K562 (cell line): ENCODE measurements at regions not wholly inside any gene's neighbourhood (a gene's known extent, or its start where the extent isn't known, plus 50 kb on each side); places are given as distances from the start of the nearest gene placed in this dataset.

Experiments
- ATAC-seq: fragments of 200-7000 bp; cut with Tn5 transposase; 3 replicates; pipeline ENCODE4 v1.9.1; 2020; ENCODE audit warnings: moderate library complexity
- BruUV-seq: library from RNA; stranded (reverse); fragments of 400-500 nt; replicated peaks from 2 replicates; lab custom pipeline; 2021; lab: Mats Ljungman, UMichigan
- CTCF ChIA-PET: fragments of 300-600 bp; formaldehyde crosslinking; extraction: SDS; loops from one replicate; lab custom pipeline; 2021; ENCODE audit warnings: low intra/inter-chr PET ratio; lab: Yijun Ruan, JAX
- POLR2A ChIA-PET: fragments of 300-600, 350-650 bp; sonication (Branson Sonifier 250); formaldehyde crosslinking; extraction: SDS; loops from one replicate; lab custom pipeline; 2021; ENCODE audit warnings: antibody characterized with exemption, inconsistent platforms; lab: Yijun Ruan, JAX
- DNase-seq, 4 experiments: peaks; one replicate each; pipeline versions ENCODE4 v3.0.0 to v3.0.0-alpha.2; 2011 to 2018; ENCODE audit warnings: low spot score in 3 of 4, mixed read lengths in 3 of 4; ENCODE audit errors: extremely low read depth in 1 of 4
- FAIRE-seq: peaks from 2 replicates; lab custom pipeline; 2011; peaks lifted over from hg19 to GRCh38; lab: Jason Lieb, UNC
- H2AFZ ChIP-seq: 2 replicates; pipeline ENCODE4 v1.6.0; 2011; ENCODE audit warnings: low read depth, low read length, control low read depth, inconsistent platforms
- H3K27ac ChIP-seq: fragments of 200-600 bp; 3 replicates; pipeline ENCODE4 v1.8.0; 2011; ENCODE audit warnings: low read depth, mild to moderate bottlenecking, control low read depth, inconsistent platforms, low read length, moderate library complexity, mixed read lengths; ENCODE audit errors: extremely low read depth
- H3K27me3 ChIP-seq, 2 experiments: fragments of 300-600 bp in 1 of 2; 2 replicates in 1 of 2; 3 replicates in 1 of 2; pipeline versions ENCODE4 v1.6.0 to v1.8.0; 2011; ENCODE audit warnings: inconsistent platforms in 2 of 2, low read length in 2 of 2, mild to moderate bottlenecking in 1 of 2, mixed read lengths in 1 of 2, moderate library complexity in 1 of 2; ENCODE audit not compliant: control insufficient read depth in 2 of 2, insufficient read depth in 2 of 2
- H3K36me3 ChIP-seq: fragments of 300-600 bp; 3 replicates; pipeline ENCODE4 v1.8.0; 2011; ENCODE audit warnings: mild to moderate bottlenecking, low read length, inconsistent platforms; ENCODE audit not compliant: control insufficient read depth, insufficient read depth
- H3K4me1 ChIP-seq, 2 experiments: fragments of 200-600 bp in 1 of 2; replicated peaks in 1 of 2; 2 replicates in 1 of 2; 3 replicates in 1 of 2; pipeline versions ENCODE4 v1.5.1 to v1.8.0; 2011; ENCODE audit warnings: inconsistent platforms in 2 of 2, low read length in 2 of 2, mild to moderate bottlenecking in 1 of 2, mixed read lengths in 1 of 2, moderate library complexity in 1 of 2; ENCODE audit not compliant: control insufficient read depth in 2 of 2, insufficient read depth in 2 of 2
- H3K4me2 ChIP-seq: 2 replicates; pipeline ENCODE4 v1.6.1; 2011; ENCODE audit warnings: low read length, control low read depth, inconsistent platforms, mixed read lengths; ENCODE audit not compliant: insufficient read depth
- H3K4me3 ChIP-seq: fragments of 200-600 bp; sonication (generic), shearing (Covaris generic); 2 replicates; pipeline ENCODE4 v1.5.1; 2016; ENCODE audit warnings: control low read depth, inconsistent platforms
- H3K79me2 ChIP-seq: fragments of 200-600 bp; 3 replicates; pipeline ENCODE4 v1.8.0; 2011; ENCODE audit warnings: low read length, inconsistent platforms; ENCODE audit not compliant: control insufficient read depth, insufficient read depth
- H3K9ac ChIP-seq, 2 experiments: 2 replicates each; pipeline versions ENCODE4 v1.6.0 to v1.6.1; 2011; ENCODE audit warnings: low read depth in 2 of 2, low read length in 2 of 2, control low read depth in 1 of 2, inconsistent platforms in 1 of 2, mild to moderate bottlenecking in 1 of 2, mixed read lengths in 1 of 2; ENCODE audit not compliant: insufficient read depth in 1 of 2
- H3K9me1 ChIP-seq: one replicate; pipeline ENCODE4 v1.6.0; 2011; ENCODE audit warnings: inconsistent platforms, mild to moderate bottlenecking, low read length, moderate library complexity; ENCODE audit not compliant: control insufficient read depth, insufficient read depth
- H3K9me3 ChIP-seq: replicated peaks from 2 replicates; pipeline ENCODE4 v1.5.1; 2011; ENCODE audit warnings: low read depth, low read length, inconsistent platforms; ENCODE audit not compliant: control insufficient read depth, insufficient read depth
- H4K20me1 ChIP-seq: replicated peaks from 2 replicates; pipeline ENCODE4 v1.6.1; 2011; ENCODE audit warnings: low read length, inconsistent platforms, mixed read lengths; ENCODE audit not compliant: control insufficient read depth, insufficient read depth
- ATF3 ChIP-seq, 2 experiments: fragments of 450-650 bp in 1 of 2; sonication (generic) in 1 of 2; formaldehyde crosslinking in 1 of 2; IDR thresholded peaks in 1 of 2; conservative IDR thresholded peaks in 1 of 2; 2 replicates each; pipeline versions ENCODE4 v1.6.1 to v1.8.1; 2016 to 2023; ENCODE audit warnings: mild to moderate bottlenecking in 2 of 2, moderate library complexity in 2 of 2, inconsistent platforms in 1 of 2, missing genetic modification reagents in 1 of 2
- CGGBP1 ChIP-seq: fragments of 250-450 bp; sonication (Bioruptor Pico); IDR thresholded peaks from 2 replicates; pipeline ENCODE4 v1.9.0; 2021; ENCODE audit warnings: mild to moderate bottlenecking
- EGR1 ChIP-seq: fragments of 450-650 bp; conservative IDR thresholded peaks from 2 replicates; pipeline ENCODE4 v1.6.1; 2017; ENCODE audit warnings: mild to moderate bottlenecking
- ETS1 ChIP-seq: conservative IDR thresholded peaks from 2 replicates; pipeline ENCODE4 v1.6.1; 2011; ENCODE audit warnings: low read depth, mild to moderate bottlenecking, low read length; ENCODE audit not compliant: control insufficient read depth
- EWSR1 ChIP-seq: fragments of 450-650 bp; IDR thresholded peaks from 2 replicates; pipeline ENCODE4 v1.6.1; 2018; ENCODE audit warnings: borderline replicate concordance, mild to moderate bottlenecking, low read depth, moderate library complexity; ENCODE audit not compliant: partially characterized antibody
- HBP1 ChIP-seq: fragments of 450-650 bp; formaldehyde crosslinking; IDR thresholded peaks from 2 replicates; pipeline ENCODE4 v1.4.0; 2022; ENCODE audit warnings: missing genetic modification characterization
- HNRNPLL ChIP-seq: fragments of 200-400 bp; formaldehyde crosslinking; IDR thresholded peaks from 2 replicates; pipeline ENCODE4 v1.6.1; 2017; ENCODE audit warnings: low read length, low read depth, mild to moderate bottlenecking; ENCODE audit not compliant: poor library complexity, severe bottlenecking
- KAT8 ChIP-seq: fragments of 450-650 bp; IDR thresholded peaks from 2 replicates; pipeline ENCODE4 v1.6.1; 2016; ENCODE audit warnings: low read depth, mild to moderate bottlenecking
- NBN ChIP-seq: fragments of 450-650 bp; IDR thresholded peaks from 2 replicates; pipeline ENCODE4 v1.6.1; 2016; ENCODE audit warnings: low read depth, mild to moderate bottlenecking
- PHTF2 ChIP-seq: fragments of 250-450 bp; sonication (Bioruptor Pico); IDR thresholded peaks from 2 replicates; pipeline ENCODE4 v1.5.0; 2021; ENCODE audit warnings: mild to moderate bottlenecking
- PML ChIP-seq: IDR thresholded peaks from 2 replicates; pipeline ENCODE4 v1.6.1; 2012; ENCODE audit warnings: low read length, inconsistent platforms
- POU5F1 ChIP-seq: fragments of 150-350 bp; IDR thresholded peaks from 2 replicates; pipeline ENCODE4 v1.6.1; 2014; ENCODE audit warnings: borderline replicate concordance, low read length, low read depth, mild to moderate bottlenecking; ENCODE audit not compliant: partially characterized antibody
- PPARD ChIP-seq: fragments of 250-450 bp; sonication (Bioruptor Pico); IDR thresholded peaks from 2 replicates; pipeline ENCODE4 v1.8.0; 2022; ENCODE audit warnings: inconsistent platforms, mild to moderate bottlenecking, moderate library complexity
- PRMT5 ChIP-seq: sonication (generic); formaldehyde crosslinking; IDR thresholded peaks from 2 replicates; pipeline ENCODE4 v1.5.0; 2020; ENCODE audit warnings: missing genetic modification reagents
- VEZF1 ChIP-seq: fragments of 200-800 bp; sonication (Bioruptor generic); IDR thresholded peaks from 2 replicates; pipeline ENCODE4 v1.6.1; 2017; ENCODE audit warnings: missing genetic modification characterization, missing compliant biosample characterization
- ZNF764 ChIP-seq: fragments of 250-450 bp; sonication (Bioruptor Pico); IDR thresholded peaks from 2 replicates; pipeline ENCODE4 v1.4.0; 2020; ENCODE audit warnings: low read depth, mild to moderate bottlenecking, moderate library complexity
- ZSCAN29 ChIP-seq: fragments of 450-650 bp; IDR thresholded peaks from 2 replicates; pipeline ENCODE4 v1.6.1; 2017
- ZSCAN32 ChIP-seq: fragments of 450-650 bp; formaldehyde crosslinking; IDR thresholded peaks from 2 replicates; pipeline ENCODE4 v1.4.0; 2020; ENCODE audit warnings: mild to moderate bottlenecking, moderate library complexity
- WGBS: fragments of 100-300 bp; shearing (Covaris generic); methylation state at CpG from one replicate; pipeline ENCODE4 v1.1.6; 2016; ENCODE audit warnings: low coverage, mixed read lengths; ENCODE audit not compliant: insufficient coverage; ENCODE audit errors: missing lambda C conversion rate; 5-methylcytosine and 5-hydroxymethylcytosine counted together
- in situ Hi-C: fragments of 300-500 bp; cut with MboI; formaldehyde crosslinking; loops from 4 replicates; pipeline ENCODE4 v1.15.0; 2018; ENCODE audit warnings: inconsistent platforms, mixed read lengths
- intact Hi-C: fragments of 100-400 bp; cut with micrococcal nuclease; formaldehyde crosslinking; loops from 2 replicates; pipeline ENCODE4 v1.14.2; 2022

- Histone ChIP-seq H3K4me2 (no peak overlapping the region), H2AFZ (no peak overlapping the region), H3K27ac (no peak overlapping the region), H3K4me1 (no peaks in the 10 kb centered on the region), H3K9ac (no peak overlapping the region), H3K27me3 (no peaks in the 10 kb centered on the region), H3K79me2 (no peaks in the 10 kb centered on the region), H3K36me3 (no peaks in the 10 kb centered on the region), H3K9me1 (no peaks in the 10 kb centered on the region), H3K9me3 (no peaks in the 10 kb centered on the region), H3K4me3 (no peak overlapping the region), H4K20me1 (no peaks in the 10 kb centered on the region)
- intact Hi-C loops (no loop called here), in situ Hi-C loops (no loop called here)
- no TSS peak for BruUV-seq
- CTCF ChIA-PET: no interaction called here
- FAIRE-seq (no peak), DNase-seq (no peak), ATAC-seq (no peak)
- POLR2A ChIA-PET: no interaction called here
- 0% methylated on average over 4 of the region's 4 CpGs for WGBS
- TF ChIP-seq KAT8: no peak
- no peak for TF ChIP-seq ATF3 (IDR thresholded peaks at IDR 0.05)
- no peak for TF ChIP-seq ATF3 (CRISPR knock-in tag; conservative IDR thresholded peaks at IDR 0.05)
- no peak for TF ChIP-seq EWSR1
- no peak for TF ChIP-seq ZSCAN29
- TF ChIP-seq VEZF1: no peak
- TF ChIP-seq CGGBP1 (CRISPR knock-in tag): no peak
- no peak for TF ChIP-seq NBN
- TF ChIP-seq ETS1: no peak
- TF ChIP-seq HNRNPLL: no peak
- no peak for TF ChIP-seq PRMT5
- TF ChIP-seq EGR1: no peak
- no peak for TF ChIP-seq HBP1 (CRISPR knock-in tag)
- TF ChIP-seq POU5F1: no peak
- TF ChIP-seq ZSCAN32: no peak
- no peak for TF ChIP-seq ZNF764 (CRISPR knock-in tag)
- TF ChIP-seq PHTF2 (CRISPR knock-in tag): no peak
- no peak for TF ChIP-seq PPARD (CRISPR knock-in tag)
- TF ChIP-seq PML: no peak
These were observed 194.9 kb downstream of the PALM2AKAP2 start for GRCh38 chr9:109974918-109975276.
